T-cell (primary cell): ENCODE measurements at regions not wholly inside any gene's neighbourhood (a gene's known extent, or its start where the extent isn't known, plus 50 kb on each side); places are given as distances from the start of the nearest gene placed in this dataset.
"Not testable (repeated sequence)": the region's sequence is repeated elsewhere in the genome, so short reads cannot be mapped to it uniquely, and the experiment has no call there.

Source experiments
- ATAC-seq, 4 experiments: fragments of 200-7000 bp in 3 of 4; fragments of 150-1000 bp in 1 of 4; cut with Tn5 transposase; replicated peaks in 1 of 4; 1 replicate in 3 of 4; 2 replicates in 1 of 4; pipeline ENCODE4 v1.10.0; 2021; ENCODE audit warnings: moderate library complexity in 3 of 4, mild to moderate bottlenecking in 2 of 4, moderate number of reproducible peaks in 1 of 4
- CTCF ChIA-PET, 2 donors: fragments of 300-600 bp; sonication (Branson Sonifier 250); formaldehyde crosslinking; loops; one replicate each; lab custom pipeline; 2022; ENCODE audit warnings: antibody characterized with exemption in 2 of 2; lab: Charles Lee
- POLR2A ChIA-PET, 2 donors: fragments of 300-600 bp; sonication (Branson Sonifier 250); formaldehyde crosslinking; loops; one replicate each; lab custom pipeline; 2022; ENCODE audit warnings: antibody characterized with exemption in 2 of 2; lab: Charles Lee
- DNase-seq, 35 experiments: peaks; one replicate each; pipeline versions ENCODE4 v3.0.0 to v3.0.0-alpha.2; 2013 to 2023
- H3K27ac ChIP-seq: one replicate; pipeline ENCODE4 v1.5.1; 2013; ENCODE audit warnings: low read length
- H3K27me3 ChIP-seq, 2 experiments: replicated peaks in 1 of 2; 1 replicate in 1 of 2; 2 replicates in 1 of 2; pipeline versions ENCODE4 v1.6.1 to v1.7.0; 2013; ENCODE audit warnings: low read length in 1 of 2, mixed read lengths in 1 of 2; ENCODE audit not compliant: control insufficient read depth in 2 of 2, insufficient read depth in 2 of 2; ENCODE audit errors: extremely low read depth in 1 of 2
- H3K36me3 ChIP-seq, 2 donors: 1 replicate in 1 of 2; 2 replicates in 1 of 2; pipeline versions ENCODE4 v1.6.1 to v1.7.0; 2013; ENCODE audit warnings: low read length in 1 of 2; ENCODE audit not compliant: control insufficient read depth in 2 of 2, insufficient read depth in 1 of 2; ENCODE audit errors: extremely low read depth in 1 of 2
- H3K4me1 ChIP-seq, 2 experiments: 1 replicate in 1 of 2; 2 replicates in 1 of 2; pipeline versions ENCODE4 v1.6.1 to v1.7.0; 2013; ENCODE audit warnings: low read length in 2 of 2, mixed read lengths in 1 of 2; ENCODE audit not compliant: insufficient read depth in 2 of 2, control insufficient read depth in 1 of 2; ENCODE audit errors: extremely low read depth in 1 of 2
- H3K4me3 ChIP-seq, 2 donors: 1 replicate in 1 of 2; 2 replicates in 1 of 2; pipeline versions ENCODE4 v1.5.1 to v1.7.0; 2013; ENCODE audit warnings: mild to moderate bottlenecking in 2 of 2, low read length in 1 of 2, moderate library complexity in 1 of 2; ENCODE audit not compliant: control insufficient read depth in 1 of 2; ENCODE audit errors: extremely low read depth in 1 of 2
- H3K9me3 ChIP-seq: 2 replicates; pipeline ENCODE4 v1.7.0; 2013
- H3K27ac Mint-ChIP-seq, 2 donors: one replicate each; pipeline ENCODE4 v1.8.0; 2020 to 2021; ENCODE audit warnings: mild to moderate bottlenecking in 2 of 2, mixed read lengths in 2 of 2
- H3K27me3 Mint-ChIP-seq, 2 donors: one replicate each; pipeline ENCODE4 v1.8.0; 2021 to 2022; ENCODE audit warnings: mixed read lengths in 2 of 2
- H3K36me3 Mint-ChIP-seq: one replicate; pipeline ENCODE4 v1.8.0; 2021; ENCODE audit warnings: mixed read lengths
- H3K4me1 Mint-ChIP-seq, 3 donors: one replicate each; pipeline ENCODE4 v1.8.0; 2020 to 2022; ENCODE audit warnings: mixed read lengths in 3 of 3, mild to moderate bottlenecking in 1 of 3
- H3K4me3 Mint-ChIP-seq, 3 donors: one replicate each; pipeline ENCODE4 v1.8.0; 2020 to 2022; ENCODE audit warnings: mild to moderate bottlenecking in 3 of 3, mixed read lengths in 3 of 3, moderate library complexity in 3 of 3
- H3K9me3 Mint-ChIP-seq, 3 donors: one replicate each; pipeline ENCODE4 v1.8.0; 2020 to 2022; ENCODE audit warnings: mixed read lengths in 3 of 3
- WGBS: methylation state at CpG from one replicate; pipeline ENCODE4 v1.1.5; 2013; ENCODE audit warnings: missing lambda C conversion rate; ENCODE audit not compliant: insufficient coverage; 5-methylcytosine and 5-hydroxymethylcytosine counted together

DNA sequence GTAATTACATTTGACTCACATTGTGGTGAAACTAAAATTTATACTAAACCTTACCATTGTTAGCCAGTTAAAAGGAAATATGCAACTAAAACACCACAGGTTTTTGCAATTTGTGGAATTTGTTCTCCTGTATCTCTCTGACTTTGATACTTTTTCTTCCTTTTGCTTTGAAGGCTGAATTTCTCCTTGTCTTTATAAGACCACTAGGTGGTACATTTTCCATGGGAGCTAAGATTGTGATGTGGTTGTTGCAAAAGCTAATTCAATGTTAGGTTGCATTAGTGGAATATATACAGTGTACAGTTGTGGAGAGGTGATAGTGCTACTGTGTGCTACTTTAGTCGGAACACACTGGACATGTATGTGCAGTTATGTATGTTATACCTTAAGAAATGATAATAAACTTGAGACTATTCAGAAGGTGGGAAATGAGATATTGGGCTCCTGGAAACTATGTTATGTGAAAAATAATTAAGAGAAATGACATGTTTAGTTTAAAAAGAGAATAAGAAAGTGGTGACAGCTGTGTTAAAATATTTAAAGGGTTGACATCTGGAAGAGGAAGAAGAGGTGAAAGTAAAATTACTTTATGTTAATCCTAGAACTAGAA, 70.3 kb downstream of the ARL9 start:
- no peak for ATAC-seq
- Histone ChIP-seq H3K27me3 (peaks cover 0 to 4% of the 10 kb centered on the region in 2 experiments), H3K4me3 (no peak overlapping the region), H3K27ac (no peak overlapping the region), H3K36me3 (no peaks in the 10 kb centered on the region), H3K9me3 (no peaks in the 10 kb centered on the region), H3K4me1 (no peaks in the 10 kb centered on the region)
- WGBS, result 29% methylated on average over 1 of the region's 1 CpG
- no peaks in the 10 kb centered on the region for H3K9me3 Mint-ChIP-seq
- peak in 1 of 35 experiments; percentile 46 for DNase-seq
- H3K27me3 Mint-ChIP-seq, result peaks cover 0 to 4% of the 10 kb centered on the region in 2 donors
- no peak overlapping the region for H3K27ac Mint-ChIP-seq
- peaks cover 0 to 3% (median 0%) of the 10 kb centered on the region in 3 donors for H3K4me1 Mint-ChIP-seq
- ChIA-PET CTCF (interaction anchor here (0.6 to 2.7 kb wide), 8 partner anchors 10 to 261 kb away, joined by 3 to 18 read pairs (median 4); no protein-coding TSS in a partner anchor), POLR2A (interaction anchor here in 1 of 2 donors (0.5 kb wide), 1 partner anchor 14 kb away, joined by 3 read pairs; no protein-coding TSS in a partner anchor)
- H3K4me3 Mint-ChIP-seq, result no peak overlapping the region
- no peaks in the 10 kb centered on the region for H3K36me3 Mint-ChIP-seq

- WGBS, result 74% methylated on average over 34 of the region's 41 CpGs
- H3K36me3 ChIP-seq, H3K9me3 ChIP-seq, H3K4me3 ChIP-seq, H3K4me3 Mint-ChIP-seq, POLR2A ChIA-PET, H3K27ac Mint-ChIP-seq, DNase-seq, ATAC-seq, H3K27me3 ChIP-seq, H3K4me1 ChIP-seq, H3K4me1 Mint-ChIP-seq, H3K27ac ChIP-seq, CTCF ChIA-PET: not testable (repeated sequence)
- peaks cover 3 to 10% (median 4%) of the 10 kb centered on the region in 3 donors for H3K9me3 Mint-ChIP-seq
- peaks cover 17 to 24% of the 10 kb centered on the region in 2 donors for H3K27me3 Mint-ChIP-seq
- H3K36me3 Mint-ChIP-seq, result peaks cover 10% of the 10 kb centered on the region
Measured at GRCh38 chr4:56592417-56592816, 86.8 kb downstream of the ARL9 start.
